Fibroblast of mammary gland (primary cell): ENCODE measurements at regions not wholly inside any gene's neighbourhood (a gene's known extent, or its start where the extent isn't known, plus 50 kb on each side); places are given as distances from the start of the nearest gene placed in this dataset.

ENCODE experiments used
- DNase-seq: peaks from one replicate; pipeline ENCODE4 v3.0.0-alpha.2; 2010; ENCODE audit warnings: low read depth
- H3K4me3 ChIP-seq: 2 replicates; pipeline ENCODE4 v1.5.1; 2011; ENCODE audit warnings: low read depth, mild to moderate bottlenecking, low read length, moderate library complexity; ENCODE audit not compliant: control insufficient read depth
- TF ChIP-seq, protein P1 (sequence below): conservative IDR thresholded peaks from 2 replicates; pipeline ENCODE4 v1.5.1; 2011; ENCODE audit warnings: low read depth, low read length, inconsistent platforms; ENCODE audit not compliant: control insufficient read depth, insufficient read depth

- H3K4me3 ChIP-seq, result no peak overlapping the region
- peak; percentile 9 for DNase-seq
- TF ChIP-seq, protein P1, sequence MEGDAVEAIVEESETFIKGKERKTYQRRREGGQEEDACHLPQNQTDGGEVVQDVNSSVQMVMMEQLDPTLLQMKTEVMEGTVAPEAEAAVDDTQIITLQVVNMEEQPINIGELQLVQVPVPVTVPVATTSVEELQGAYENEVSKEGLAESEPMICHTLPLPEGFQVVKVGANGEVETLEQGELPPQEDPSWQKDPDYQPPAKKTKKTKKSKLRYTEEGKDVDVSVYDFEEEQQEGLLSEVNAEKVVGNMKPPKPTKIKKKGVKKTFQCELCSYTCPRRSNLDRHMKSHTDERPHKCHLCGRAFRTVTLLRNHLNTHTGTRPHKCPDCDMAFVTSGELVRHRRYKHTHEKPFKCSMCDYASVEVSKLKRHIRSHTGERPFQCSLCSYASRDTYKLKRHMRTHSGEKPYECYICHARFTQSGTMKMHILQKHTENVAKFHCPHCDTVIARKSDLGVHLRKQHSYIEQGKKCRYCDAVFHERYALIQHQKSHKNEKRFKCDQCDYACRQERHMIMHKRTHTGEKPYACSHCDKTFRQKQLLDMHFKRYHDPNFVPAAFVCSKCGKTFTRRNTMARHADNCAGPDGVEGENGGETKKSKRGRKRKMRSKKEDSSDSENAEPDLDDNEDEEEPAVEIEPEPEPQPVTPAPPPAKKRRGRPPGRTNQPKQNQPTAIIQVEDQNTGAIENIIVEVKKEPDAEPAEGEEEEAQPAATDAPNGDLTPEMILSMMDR, result no peak
Measured at GRCh38 chr18:35770376-35771014, 189.0 kb downstream of the GALNT1 start.

DNA sequence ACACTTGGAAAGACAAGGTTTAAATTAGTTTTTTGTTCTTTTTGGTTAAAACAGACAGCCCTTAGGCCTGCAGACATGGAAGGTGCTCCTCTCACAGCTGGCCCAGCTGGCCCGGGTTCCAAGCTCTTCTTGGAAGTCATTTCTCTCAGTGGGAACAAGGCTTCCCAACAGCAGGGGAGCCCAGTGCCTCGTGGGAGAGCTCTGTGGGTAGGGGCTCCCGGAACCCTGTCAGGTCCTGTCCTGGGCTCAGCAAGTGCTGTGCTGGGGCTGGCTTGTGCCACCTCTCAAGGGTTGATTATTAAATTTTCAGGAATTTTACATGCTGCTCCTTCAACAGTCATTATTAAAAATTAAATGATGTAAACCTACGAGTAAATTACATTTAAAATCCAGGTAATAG lies 189.6 kb downstream of the GALNT1 start:
- no peak overlapping the region for H3K4me3 ChIP-seq
- TF ChIP-seq, protein P1, result no peak

GRCh38 chr18:35775887-35776286 lies 194.3 kb downstream of the GALNT1 start:
- TF ChIP-seq, protein P1, result no peak
- no peak overlapping the region for H3K4me3 ChIP-seq
- DNase-seq, result peak; percentile 15

More for the DNA sequence above, 189.6 kb downstream of the GALNT1 start:
- no peak for DNase-seq

DNA sequence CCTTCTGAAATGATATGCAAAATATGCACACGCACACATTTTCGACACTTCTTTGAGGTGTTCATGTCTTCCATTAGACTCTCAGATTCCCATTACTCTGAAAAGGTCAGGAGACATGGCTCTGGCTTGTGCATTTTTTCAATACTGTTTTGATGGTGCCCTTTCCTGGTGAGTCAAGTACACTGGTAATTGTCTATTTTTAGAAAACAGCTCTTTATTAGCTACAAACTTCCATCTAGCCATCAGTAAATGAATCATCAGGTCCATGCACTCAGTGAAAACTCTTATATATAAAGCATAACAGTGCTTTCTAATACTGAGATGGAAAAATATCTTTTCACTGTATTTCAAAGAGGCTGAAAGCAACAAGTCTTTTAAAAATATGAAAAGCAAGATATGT lies 194.9 kb downstream of the GALNT1 start:
- TF ChIP-seq, protein P1, result no peak
- peak; percentile 3 for DNase-seq
- no peak overlapping the region for H3K4me3 ChIP-seq

DNA sequence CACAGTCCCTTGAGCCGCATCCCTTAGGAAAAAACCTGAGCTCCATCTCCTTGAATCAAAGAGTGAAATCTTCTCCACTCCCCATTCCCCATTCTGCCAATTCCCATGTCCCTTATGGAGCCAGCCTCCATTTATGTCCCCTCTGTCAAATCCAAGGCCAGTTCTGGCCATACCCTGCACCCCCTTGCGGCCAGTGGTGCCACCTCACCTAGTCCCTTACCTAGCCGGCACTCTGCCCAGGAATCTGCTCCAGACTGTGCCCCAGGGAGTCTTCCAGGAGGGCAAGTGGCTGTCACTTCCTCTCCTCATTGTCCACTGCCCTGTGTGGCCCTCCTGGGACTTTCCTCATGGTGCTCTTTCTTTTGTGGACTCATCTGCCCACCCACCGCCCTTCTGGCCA lies 195.4 kb upstream of the RMP24 start:
- no peak for DNase-seq
- H3K4me3 ChIP-seq, result no peak overlapping the region

GRCh38 chr18:35778850-35779627 lies 193.4 kb upstream of the RMP24 start:
- H3K4me3 ChIP-seq, result no peak overlapping the region
- TF ChIP-seq, protein P1, result no peak
- DNase-seq, result peak; percentile 54

More for the DNA sequence above, 195.4 kb upstream of the RMP24 start:
- TF ChIP-seq, protein P1, result no peak
